ENCODE measurements at regions not wholly inside any gene's neighbourhood (a gene's known extent, or its start where the extent isn't known, plus 50 kb on each side); places are given as distances from the start of the nearest gene placed in this dataset.
A peak's percentile ranks its signal among the peaks of the same experiment; 100 is the strongest.
"Not testable (repeated sequence)": the region's sequence is repeated elsewhere in the genome, so short reads cannot be mapped to it uniquely, and the experiment has no call there.

GRCh38 chrX:128676651-128677050 lies 624.4 kb upstream of the ACTRT1 start:
- DNase-seq (ENCODE audit: low read depth, low spot score) = no peak
- no peak overlapping the region for H3K27ac ChIP-seq

DNA sequence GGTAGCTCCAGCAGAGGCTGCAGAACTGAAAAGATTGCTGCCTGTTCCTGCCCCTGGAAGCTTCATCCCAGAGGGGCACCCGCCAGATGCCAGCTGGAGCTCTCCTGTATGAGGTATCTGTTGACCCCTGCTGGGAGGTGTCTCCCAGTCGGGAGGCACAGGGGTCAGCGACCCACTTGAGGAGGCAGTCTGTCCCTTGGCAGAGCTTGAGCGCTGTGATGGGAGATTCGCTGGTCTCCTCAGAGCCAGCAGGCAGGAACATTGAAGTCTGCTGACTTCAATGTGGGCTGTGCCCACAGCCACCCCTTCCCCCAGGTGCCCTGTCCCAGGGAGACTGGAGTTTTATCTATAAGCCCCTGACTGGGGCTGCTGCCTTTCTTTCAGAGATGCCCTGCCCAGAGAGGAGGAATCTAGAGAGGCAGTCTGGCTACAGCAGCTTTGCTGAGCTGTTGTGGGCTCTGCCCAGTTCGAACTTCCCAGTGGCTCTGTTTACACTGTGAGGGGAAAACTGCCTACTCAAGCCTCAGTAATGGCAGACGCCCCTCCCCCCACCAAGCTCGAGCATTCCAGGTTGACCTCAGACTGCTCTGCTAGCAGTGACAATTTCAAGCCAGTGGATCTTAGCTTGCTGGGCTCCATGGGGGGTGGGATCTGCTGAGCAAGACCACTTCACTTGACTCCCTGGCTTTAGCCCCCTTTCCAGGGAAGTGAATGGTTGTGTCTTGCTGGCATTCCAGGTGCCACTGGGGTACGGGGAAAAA lies 622.3 kb upstream of the ACTRT1 start:
- not testable (repeated sequence) for H3K27ac ChIP-seq; DNase-seq (ENCODE audit: low read depth, low spot score)

DNA sequence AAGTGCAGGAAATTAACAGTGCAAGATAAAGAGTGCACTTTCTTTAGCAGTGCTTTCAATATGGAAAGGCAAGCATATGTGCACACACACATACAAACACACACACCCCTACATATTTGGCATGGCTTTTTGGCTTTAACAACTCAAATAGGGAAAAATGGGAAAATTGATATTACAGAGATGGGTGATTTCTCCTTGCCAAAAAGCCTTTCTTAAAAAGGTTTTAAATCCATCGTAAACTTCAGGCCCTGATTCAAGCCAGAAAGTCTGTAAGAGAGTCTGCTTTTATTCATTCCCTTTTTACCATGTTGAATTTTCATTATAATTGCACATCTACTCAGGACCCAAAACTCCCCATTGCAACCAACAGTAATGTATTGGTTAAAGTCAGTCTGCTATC lies 612.0 kb upstream of the ACTRT1 start:
- H3K27ac ChIP-seq = no peak overlapping the region

DNA sequence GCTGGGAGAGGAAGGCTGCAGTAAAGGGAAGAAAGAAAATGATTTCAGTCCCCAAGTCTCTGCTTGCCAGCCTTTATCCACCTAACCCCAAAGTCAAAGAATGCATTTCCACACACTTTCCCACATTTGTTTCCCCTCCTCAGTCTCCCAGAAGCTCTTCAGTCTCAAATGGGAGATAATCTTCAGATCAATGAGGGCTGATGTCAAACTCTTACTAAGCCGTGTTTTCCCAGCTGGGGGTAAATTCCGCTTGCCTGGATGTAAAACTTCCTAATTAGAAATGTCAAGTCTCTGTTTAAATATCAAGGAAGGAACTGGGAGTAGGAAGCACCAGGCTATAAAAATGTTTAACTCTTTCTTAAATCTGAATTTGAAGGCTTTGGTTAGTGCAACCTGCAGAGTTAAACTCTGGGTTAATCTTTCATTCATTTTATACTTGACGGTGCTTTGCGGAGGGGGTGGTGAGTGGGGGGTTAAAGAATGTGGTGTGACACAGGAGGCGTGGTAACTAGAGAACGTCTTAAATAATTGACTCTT lies 601.4 kb upstream of the ACTRT1 start:
- no peak overlapping the region for H3K27ac ChIP-seq
- DNase-seq (ENCODE audit: low read depth, low spot score) = no peak

More for the DNA sequence above, 612.0 kb upstream of the ACTRT1 start:
- no peak for DNase-seq (ENCODE audit: low read depth, low spot score)

DNA sequence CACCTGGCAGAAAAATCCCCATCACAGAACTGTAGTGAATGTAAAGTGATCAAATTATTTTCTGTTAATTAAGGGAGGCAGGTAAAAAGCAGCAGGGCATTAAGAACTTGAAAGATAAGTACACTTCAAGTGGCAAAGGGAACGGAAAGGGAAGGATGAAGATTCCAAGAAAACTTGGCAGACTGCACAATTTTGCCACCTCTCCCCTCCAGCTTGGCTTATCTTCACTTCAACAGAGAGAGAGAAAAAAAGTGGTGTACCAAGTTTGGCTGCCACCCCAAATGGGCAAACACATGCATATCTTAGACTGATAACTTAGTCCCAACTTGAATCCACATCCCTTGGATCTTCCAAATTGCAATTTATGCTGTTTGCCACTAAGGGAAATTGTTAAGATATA lies 598.1 kb upstream of the ACTRT1 start:
- no peak overlapping the region for H3K27ac ChIP-seq
- no peak for DNase-seq (ENCODE audit: low read depth, low spot score)

DNA sequence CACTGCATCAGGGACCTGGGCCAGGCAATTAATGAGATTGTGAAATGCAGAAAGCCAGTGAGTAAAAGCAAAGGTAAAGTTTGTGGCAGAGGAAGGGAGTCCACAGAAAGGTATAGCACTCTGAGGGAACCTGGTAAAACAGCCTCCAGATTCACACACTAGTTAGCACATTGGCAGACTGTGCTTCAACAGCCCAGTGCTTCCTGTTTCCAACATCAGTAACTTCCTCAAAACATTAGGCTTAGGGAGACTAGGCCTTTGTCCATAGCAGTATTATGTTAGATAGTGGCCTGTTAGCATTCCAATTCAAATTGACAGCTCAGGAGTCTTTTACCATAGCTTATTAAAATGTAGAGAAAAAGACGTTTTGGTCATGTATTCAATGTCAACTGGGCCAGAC lies 582.6 kb upstream of the ACTRT1 start:
- no peak overlapping the region for H3K27ac ChIP-seq
- no peak for DNase-seq (ENCODE audit: low read depth, low spot score)

- no peak for DNase-seq (ENCODE audit: low read depth, low spot score)
Observed at GRCh38 chrX:128623361-128623760, 571.2 kb upstream of the ACTRT1 start.

GRCh38 chrX:128622296-128622695 lies 570.1 kb upstream of the ACTRT1 start:
- H3K27ac ChIP-seq = no peak overlapping the region
- no peak for DNase-seq (ENCODE audit: low read depth, low spot score)

More at GRCh38 chrX:128623361-128623760, 571.2 kb upstream of the ACTRT1 start:
- no peak overlapping the region for H3K27ac ChIP-seq

DNA sequence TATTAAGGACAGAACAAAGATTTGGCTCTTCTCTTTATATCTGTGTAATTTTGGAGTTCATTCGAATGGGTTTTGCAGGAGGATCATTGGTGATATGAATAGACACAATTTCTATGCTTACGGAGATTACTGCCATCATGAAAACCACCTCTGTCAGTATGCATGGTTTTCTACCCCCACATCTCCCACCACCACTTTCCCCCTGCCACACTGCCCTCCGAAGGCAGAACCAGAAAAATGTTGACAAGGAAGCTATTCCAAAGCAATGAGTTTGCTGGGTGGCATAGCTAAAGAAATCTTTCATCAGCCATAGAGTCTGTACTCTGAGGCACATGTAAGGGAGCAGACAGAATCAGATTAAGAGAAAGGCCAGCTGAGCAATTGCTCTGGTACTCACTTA lies 567.3 kb upstream of the ACTRT1 start:
- H3K27ac ChIP-seq = no peak overlapping the region
- DNase-seq (ENCODE audit: low read depth, low spot score) = no peak

GRCh38 chrX:128616933-128617332 lies 564.7 kb upstream of the ACTRT1 start:
- DNase-seq (ENCODE audit: low read depth, low spot score) = no peak
- no peak overlapping the region for H3K27ac ChIP-seq

- DNase-seq (ENCODE audit: low read depth, low spot score); H3K27ac ChIP-seq: not testable (repeated sequence)
Observed at GRCh38 chrX:128606817-128607216, 554.6 kb upstream of the ACTRT1 start.

DNA sequence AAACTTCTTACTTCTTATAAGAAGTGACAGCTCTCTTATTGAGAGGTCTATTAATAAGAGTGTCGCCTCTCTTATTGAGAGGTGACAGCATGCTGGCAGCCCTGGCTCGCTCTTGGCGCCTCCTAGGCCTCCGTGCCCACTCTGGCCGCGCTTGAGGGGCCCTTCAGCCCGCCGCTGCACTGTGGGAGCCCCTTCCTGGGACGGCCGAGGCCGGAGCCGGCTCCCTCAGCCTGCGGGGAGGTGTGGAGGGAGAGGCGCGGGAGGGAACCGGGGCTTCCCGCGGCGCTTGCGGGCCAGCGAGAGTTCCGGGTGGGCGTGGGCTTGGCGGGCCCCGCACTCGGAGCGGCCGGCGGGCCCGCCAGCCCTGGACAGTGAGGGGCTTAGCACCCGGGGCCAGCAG lies 554.2 kb upstream of the ACTRT1 start:
- H3K27ac ChIP-seq; DNase-seq (ENCODE audit: low read depth, low spot score): not testable (repeated sequence)

GRCh38 chrX:128601706-128602105 lies 549.5 kb upstream of the ACTRT1 start:
- H3K27ac ChIP-seq = no peak overlapping the region
- no peak for DNase-seq (ENCODE audit: low read depth, low spot score)

GRCh38 chrX:128599632-128600031 lies 547.4 kb upstream of the ACTRT1 start:
- DNase-seq (ENCODE audit: low read depth, low spot score) = no peak
- no peak overlapping the region for H3K27ac ChIP-seq

DNA sequence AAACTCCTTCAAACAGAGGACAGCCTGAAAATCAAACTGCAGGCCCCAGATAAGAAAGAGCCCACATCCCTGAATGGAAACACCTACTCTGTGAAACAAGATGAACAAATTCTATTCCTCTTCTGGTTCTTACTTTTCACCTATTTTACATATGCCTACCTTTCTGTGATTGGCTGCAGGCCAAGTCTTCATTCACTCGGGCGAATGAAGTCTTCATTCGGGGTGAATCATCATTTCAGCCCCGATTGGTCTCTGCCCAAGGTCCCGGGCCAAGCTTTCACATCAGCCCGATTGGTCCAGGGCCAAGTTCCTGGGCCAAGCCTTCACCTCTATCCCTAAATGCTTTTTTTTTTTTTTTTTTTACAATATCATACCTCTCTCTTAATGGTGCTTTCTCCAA lies 529.8 kb upstream of the ACTRT1 start:
- no peak overlapping the region for H3K27ac ChIP-seq
- DNase-seq (ENCODE audit: low read depth, low spot score) = no peak

DNA sequence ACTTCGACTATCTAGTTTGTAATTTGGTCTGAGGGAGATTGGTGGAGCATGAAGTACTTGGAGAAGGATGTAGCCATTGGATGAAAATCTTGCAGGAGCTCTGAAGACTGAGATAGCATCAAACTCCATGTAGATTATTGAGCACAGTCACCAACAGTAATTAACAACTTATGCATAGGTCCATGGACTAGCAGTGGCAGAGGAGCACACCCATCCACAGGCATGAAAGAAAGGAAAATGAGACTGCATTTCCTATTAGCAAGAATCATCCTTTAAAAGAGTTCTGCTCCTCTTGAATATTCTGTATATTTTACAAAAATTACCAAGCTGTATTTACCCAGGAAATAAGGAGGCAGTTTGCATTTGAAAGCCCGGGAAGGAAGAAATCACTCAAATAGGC lies 529.4 kb upstream of the ACTRT1 start:
- H3K27ac ChIP-seq = no peak overlapping the region
- DNase-seq (ENCODE audit: low read depth, low spot score) = no peak

DNA sequence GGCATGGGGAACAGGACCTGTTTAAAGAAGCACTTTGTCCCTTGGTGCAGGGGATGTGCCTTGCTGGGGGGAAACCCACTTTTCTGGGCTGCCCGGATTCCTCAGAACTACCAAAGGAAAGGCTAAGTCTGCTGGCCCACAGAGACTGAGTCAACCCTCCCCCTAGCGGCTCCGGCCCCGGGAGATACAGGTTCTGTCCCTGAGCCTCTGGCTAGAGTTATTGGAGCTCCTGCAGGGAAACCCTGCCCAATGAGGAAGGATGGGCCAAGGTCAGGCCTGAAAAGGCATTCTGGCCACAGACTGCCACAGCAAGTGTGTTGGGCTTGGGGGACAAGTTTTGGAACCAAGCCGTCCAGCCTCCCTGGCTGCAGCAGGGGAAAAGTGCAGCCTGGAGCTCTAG lies 490.9 kb upstream of the ACTRT1 start:
- DNase-seq (ENCODE audit: low read depth, low spot score) = no peak
- H3K27ac ChIP-seq = no peak overlapping the region

GRCh38 chrX:128518508-128518907 lies 466.3 kb upstream of the ACTRT1 start:
- DNase-seq (ENCODE audit: low read depth, low spot score) = peak; percentile 5
- H3K27ac ChIP-seq = no peak overlapping the region

DNA sequence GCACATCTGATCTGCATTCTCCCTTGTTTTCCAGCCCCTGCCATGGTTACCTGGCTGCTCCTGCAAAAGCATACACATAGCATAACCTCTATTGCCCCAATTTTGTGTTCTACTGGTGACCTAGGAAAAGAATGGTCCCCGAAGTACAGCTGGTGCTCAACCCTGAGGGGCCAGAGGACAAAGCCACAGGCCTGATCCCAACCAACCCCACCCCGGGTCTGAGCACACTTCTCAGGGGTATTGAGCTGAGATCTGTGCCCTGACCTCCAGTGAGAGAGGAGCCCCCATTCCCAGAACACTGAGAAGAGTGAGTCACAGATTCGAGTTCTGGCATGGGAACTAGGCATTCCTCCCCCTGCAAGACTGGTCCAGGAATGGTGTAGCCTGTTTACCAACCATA lies 465.5 kb upstream of the ACTRT1 start:
- no peak overlapping the region for H3K27ac ChIP-seq
- no peak for DNase-seq (ENCODE audit: low read depth, low spot score)

- H3K27ac ChIP-seq = no peak overlapping the region
- DNase-seq (ENCODE audit: low read depth, low spot score) = no peak
Observed at GRCh38 chrX:128504496-128504895, 452.3 kb upstream of the ACTRT1 start.

DNA sequence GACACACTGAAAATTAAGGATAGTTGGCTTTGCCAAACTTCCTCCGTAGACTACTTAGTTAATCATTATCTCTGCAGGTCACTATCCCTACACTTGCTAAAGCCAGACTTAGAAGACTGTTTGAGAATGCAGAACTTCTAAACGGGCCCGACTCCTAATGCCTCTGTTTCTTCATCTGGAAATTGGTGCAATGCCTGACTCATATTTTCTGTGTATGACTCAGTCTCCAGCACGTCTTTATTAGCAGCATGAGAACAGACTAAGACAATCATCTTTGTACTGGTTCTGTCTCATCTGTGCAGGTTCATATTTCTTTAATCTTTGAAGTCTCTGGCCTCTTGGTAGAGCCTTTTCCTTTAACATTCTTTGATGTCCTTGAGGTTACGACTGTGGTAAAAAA lies 411.9 kb upstream of the ACTRT1 start:
- DNase-seq (ENCODE audit: low read depth, low spot score) = peak; percentile 18
- peak overlapping the region; percentile 26 for H3K27ac ChIP-seq

DNA sequence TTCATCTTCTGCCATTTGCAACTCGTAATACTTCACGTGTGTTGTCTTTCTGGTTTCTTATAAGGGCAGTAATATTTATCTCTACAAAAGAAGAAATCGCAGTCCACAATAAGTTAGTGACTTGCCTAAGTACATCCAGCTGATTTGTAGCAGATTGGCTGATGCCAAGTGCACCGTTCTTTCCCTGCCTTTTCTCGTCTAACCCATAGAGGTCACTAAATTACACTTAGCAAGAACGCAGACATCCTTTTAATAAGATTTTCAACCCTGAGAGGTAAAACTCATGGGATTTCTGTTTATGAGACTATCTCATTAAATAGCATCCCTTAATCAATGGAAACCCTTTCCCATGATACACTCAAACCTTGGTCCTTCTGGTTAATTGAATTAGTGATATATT lies 408.6 kb upstream of the ACTRT1 start:
- no peak overlapping the region for H3K27ac ChIP-seq
- no peak for DNase-seq (ENCODE audit: low read depth, low spot score)
